NCI-H1694 (cell line): ENCODE measurements at regions not wholly inside any gene's neighbourhood (a gene's known extent, or its start where the extent isn't known, plus 50 kb on each side); places are given as distances from the start of the nearest gene placed in this dataset.
A peak's percentile ranks its signal among the peaks of the same experiment; 100 is the strongest.
"Not testable (repeated sequence)": the region's sequence is repeated elsewhere in the genome, so short reads cannot be mapped to it uniquely, and the experiment has no call there.

ENCODE experiments used
- DNase-seq: peaks from one replicate; lab custom pipeline; 2025; lab: John Stamatoyannopoulos, UW

GRCh38 chr14:89524990-89525667 lies 108.1 kb upstream of the FOXN3 start:
- no peak for DNase-seq

DNA sequence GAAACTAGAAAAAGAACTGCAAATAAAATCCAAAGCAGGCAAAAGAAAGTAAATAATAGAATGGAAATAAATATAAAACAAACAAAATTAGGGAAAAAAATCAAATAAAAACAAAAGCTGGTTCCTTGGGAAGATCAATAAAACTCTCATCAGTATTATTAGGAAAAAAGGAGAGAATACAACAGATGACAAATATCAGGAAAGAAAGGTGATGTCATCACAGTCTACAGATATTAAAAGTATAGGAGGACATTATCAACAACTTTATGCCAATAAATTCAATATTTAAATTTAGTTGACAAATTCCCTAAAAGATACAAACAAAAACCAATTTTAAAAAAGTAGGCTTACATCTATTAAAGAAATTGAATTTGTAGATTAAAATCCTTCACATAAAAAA lies 107.4 kb upstream of the FOXN3 start:
- DNase-seq, result no peak

- no peak for DNase-seq
Observed at GRCh38 chr14:89521988-89522387, 105.0 kb upstream of the FOXN3 start.

DNA sequence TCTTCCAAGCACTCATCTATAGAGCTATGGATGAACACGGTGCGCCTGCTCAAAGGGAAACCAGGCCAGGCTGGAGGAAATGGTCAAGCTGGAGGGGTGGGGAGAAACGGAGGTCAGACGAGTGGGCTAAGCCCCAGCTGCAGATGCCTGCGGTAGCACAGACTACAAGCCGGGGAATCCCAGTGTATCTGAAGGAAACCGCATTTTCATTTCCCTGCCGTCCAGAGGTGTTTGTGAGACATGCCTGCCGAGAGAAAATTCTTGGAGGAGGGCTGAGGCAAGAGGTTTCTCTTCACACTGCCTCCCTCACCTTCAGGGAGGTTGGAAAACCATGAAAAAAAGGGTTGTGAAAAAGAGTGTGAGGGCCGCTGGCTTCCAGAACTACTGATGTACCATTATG lies 102.0 kb upstream of the FOXN3 start:
- DNase-seq, result no peak

- no peak for DNase-seq
Observed at GRCh38 chr14:89516173-89516572, 99.1 kb upstream of the FOXN3 start.

DNA sequence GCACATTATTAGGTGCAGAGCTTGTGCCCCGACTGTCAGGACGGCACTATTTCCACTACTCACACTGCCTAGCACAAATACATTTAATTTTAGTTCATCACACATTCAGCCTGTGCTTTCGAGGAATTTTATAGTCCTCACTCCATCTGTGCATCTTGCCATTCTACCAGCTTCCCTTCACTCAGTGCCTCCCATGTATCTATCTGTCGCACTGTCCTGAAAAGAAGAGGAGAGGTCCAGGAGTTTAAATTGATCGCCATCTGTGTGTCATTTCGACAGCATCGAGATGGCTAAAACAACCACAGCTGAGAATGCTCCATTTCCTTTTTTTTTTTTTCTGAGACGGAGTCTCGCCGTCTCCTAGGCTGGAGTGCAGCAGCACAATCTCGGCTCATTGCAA lies 97.6 kb upstream of the FOXN3 start:
- DNase-seq, result no peak

GRCh38 chr14:89509891-89510290 lies 92.9 kb upstream of the FOXN3 start:
- no peak for DNase-seq

DNA sequence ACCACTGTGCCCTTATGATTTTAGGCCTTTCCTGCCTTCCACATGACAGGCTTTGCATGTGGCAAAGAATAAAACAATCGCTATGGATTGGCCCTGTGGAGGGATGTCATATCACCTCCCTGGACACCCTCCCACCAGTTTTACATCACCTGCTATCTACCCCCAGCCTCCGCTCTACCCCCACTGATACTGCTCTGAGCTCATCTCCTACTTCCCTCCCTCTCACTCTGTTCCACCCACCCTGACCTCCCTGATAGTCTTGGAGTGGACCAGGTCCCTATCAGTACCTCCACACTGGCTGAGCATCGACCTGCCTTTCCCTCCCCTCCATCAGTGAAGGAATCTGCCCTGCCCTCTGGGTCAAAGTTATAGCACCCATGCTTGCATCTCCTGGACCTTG lies 91.8 kb upstream of the FOXN3 start:
- DNase-seq, result no peak

DNA sequence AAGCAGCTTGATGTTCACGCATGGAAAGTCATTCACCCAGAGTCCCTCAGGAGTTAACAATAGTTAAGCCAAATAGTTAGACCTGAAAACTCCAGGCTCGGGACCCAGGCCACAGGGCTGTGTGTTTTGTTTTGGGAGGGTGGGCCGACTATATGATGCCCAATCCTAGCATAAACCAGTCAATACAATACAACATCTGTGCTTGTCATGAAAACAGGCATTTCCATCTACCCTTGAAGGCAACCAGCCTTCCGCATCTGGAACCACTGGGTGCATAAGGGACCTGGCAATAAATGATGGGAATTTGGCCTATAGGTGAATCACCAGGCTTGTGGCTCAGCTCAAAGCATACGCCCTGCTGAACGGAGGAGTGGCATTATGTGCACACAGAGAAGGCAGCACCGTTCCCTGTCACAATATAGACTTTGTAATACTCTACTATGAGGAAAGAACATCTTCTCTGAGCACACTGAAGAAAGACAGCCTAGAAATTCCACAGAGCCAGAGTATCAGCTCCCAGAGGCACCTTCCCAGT lies 91.0 kb upstream of the FOXN3 start:
- no peak for DNase-seq

- DNase-seq, result no peak
Observed at GRCh38 chr14:89507521-89507920, 90.5 kb upstream of the FOXN3 start.

DNA sequence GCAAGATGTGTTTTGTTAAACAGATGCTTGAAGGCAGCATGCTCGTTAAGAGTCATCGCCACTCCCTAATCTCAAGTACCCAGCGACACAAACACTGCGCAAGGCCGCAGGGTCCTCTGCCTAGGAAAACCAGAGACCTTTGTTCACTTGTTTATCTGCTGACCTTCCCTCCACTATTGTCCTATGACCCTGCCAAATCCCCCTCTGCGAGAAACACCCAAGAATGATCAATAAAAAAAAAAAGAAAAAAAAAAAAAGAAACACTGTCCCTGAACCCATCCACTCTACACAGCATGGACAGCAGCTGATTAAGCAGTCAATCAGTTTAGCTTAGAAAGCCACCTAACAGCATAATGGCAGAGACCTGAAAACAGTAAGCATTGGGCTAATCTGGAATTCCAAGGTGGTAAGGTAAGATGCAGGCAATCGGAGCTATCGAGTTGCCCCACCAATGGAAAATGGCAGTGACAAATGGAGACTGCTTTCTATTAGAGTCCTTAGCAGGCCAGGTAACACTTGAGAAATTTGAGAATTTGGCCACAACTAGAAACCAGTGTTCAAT lies 89.9 kb upstream of the FOXN3 start:
- not testable (repeated sequence) for DNase-seq

GRCh38 chr14:89504602-89505313 lies 87.7 kb upstream of the FOXN3 start:
- DNase-seq, result no peak

- no peak for DNase-seq
Observed at GRCh38 chr14:89504091-89504490, 87.1 kb upstream of the FOXN3 start.

DNA sequence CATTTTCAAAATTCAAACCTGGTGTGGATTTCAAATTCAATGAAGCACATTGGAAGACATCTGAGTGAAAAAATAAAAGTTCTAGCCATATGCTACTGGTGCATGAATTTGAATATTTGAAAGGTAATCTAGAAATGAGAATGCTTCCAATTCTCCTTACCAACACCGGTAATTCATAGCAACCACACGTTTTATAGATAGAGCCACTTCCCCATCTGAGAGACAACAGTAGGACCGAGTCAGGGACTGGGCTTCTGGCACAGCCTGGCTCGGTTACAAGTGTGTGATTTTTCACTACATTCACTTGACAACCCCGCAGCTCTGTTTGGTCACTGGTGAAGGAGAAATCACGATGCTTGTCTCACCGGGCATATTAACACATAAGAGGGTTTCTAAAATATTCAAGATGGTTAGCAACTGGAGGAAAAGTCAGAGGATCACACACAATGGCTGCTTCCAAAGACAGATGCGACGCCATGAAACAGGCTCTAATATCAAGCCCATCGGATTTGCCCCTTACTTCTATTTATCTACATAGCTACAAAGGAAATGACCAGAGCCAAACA lies 86.5 kb upstream of the FOXN3 start:
- DNase-seq, result no peak

GRCh38 chr14:89502966-89503365 lies 85.9 kb upstream of the FOXN3 start:
- no peak for DNase-seq

GRCh38 chr14:89501381-89501780 lies 84.3 kb upstream of the FOXN3 start:
- no peak for DNase-seq

GRCh38 chr14:89500303-89500702 lies 83.3 kb upstream of the FOXN3 start:
- DNase-seq, result no peak

- DNase-seq, result no peak
Observed at GRCh38 chr14:89498878-89499277, 81.8 kb upstream of the FOXN3 start.

GRCh38 chr14:89495718-89496117 lies 78.7 kb upstream of the FOXN3 start:
- no peak for DNase-seq

- peak; percentile 45 for DNase-seq
Observed at GRCh38 chr14:89493877-89494634, 77.0 kb upstream of the FOXN3 start.

GRCh38 chr14:89493406-89493805 lies 76.4 kb upstream of the FOXN3 start:
- no peak for DNase-seq

- no peak for DNase-seq
Observed at GRCh38 chr14:89491711-89492381, 74.8 kb upstream of the FOXN3 start.
